ENCODE measurements at regions not wholly inside any gene's neighbourhood (a gene's known extent, or its start where the extent isn't known, plus 50 kb on each side); places are given as distances from the start of the nearest gene placed in this dataset.

GRCh38 chr3:28124882-28125281 is 116.5 kb upstream of the CMC1 start:
- TF ChIP-seq EZH2 (IDR thresholded peaks at IDR 0.05; ENCODE audit: low read length, unreplicated experiment) (no peak), CTCF (conservative IDR thresholded peaks at IDR 0.05; ENCODE audit: low read depth, low read length) (no peak), EZH2phosphoT487 (IDR thresholded peaks at IDR 0.05; ENCODE audit: borderline replicate concordance, low read length) (no peak)

Measured in PC-3 (cell line).